IMR-90 (cell line): ENCODE measurements at regions not wholly inside any gene's neighbourhood (a gene's known extent, or its start where the extent isn't known, plus 50 kb on each side); places are given as distances from the start of the nearest gene placed in this dataset.

ENCODE experiments used
- ATAC-seq: fragments of 200-7000 bp; cut with Tn5 transposase; 2 replicates; pipeline ENCODE4 v1.9.1; 2020; ENCODE audit warnings: low read depth, mild to moderate bottlenecking, moderate library complexity
- BruUV-seq: library from RNA; stranded (reverse); fragments of 400-500 nt; replicated peaks from 2 replicates; lab custom pipeline; 2021; lab: Mats Ljungman, UMichigan
- CTCF ChIA-PET: fragments of 300-600 bp; formaldehyde crosslinking; extraction: SDS; loops from one replicate; lab custom pipeline; 2021; ENCODE audit warnings: antibody characterized with exemption; lab: Yijun Ruan, JAX
- POLR2A ChIA-PET: fragments of 300-600 bp; sonication (Branson Sonifier 250); formaldehyde crosslinking; loops from one replicate; lab custom pipeline; 2022; ENCODE audit warnings: antibody characterized with exemption; ENCODE audit not compliant: unreplicated experiment; lab: Charles Lee
- DNase-seq: peaks from one replicate; pipeline ENCODE4 v3.0.0; 2013
- H2AFZ ChIP-seq: replicated peaks from 2 replicates; pipeline ENCODE3; 2013; ENCODE audit warnings: low read length, mild to moderate bottlenecking; ENCODE audit not compliant: poor library complexity
- H2AK5ac ChIP-seq: 2 replicates; pipeline ENCODE4 v1.6.1; 2013; ENCODE audit warnings: low read depth, low read length, inconsistent platforms
- H2AK9ac ChIP-seq: replicated peaks from 2 replicates; pipeline ENCODE3; 2013; ENCODE audit warnings: mild to moderate bottlenecking, low read depth, low read length, moderate library complexity; ENCODE audit not compliant: poor library complexity
- H2BK120ac ChIP-seq: 2 replicates; pipeline ENCODE4 v1.6.1; 2013; ENCODE audit warnings: low read depth, low read length, inconsistent platforms
- H2BK15ac ChIP-seq: 3 replicates; pipeline ENCODE4 v1.6.1; 2013; ENCODE audit warnings: low read depth, low read length, inconsistent platforms
- H2BK20ac ChIP-seq: 2 replicates; pipeline ENCODE4 v1.6.1; 2013; ENCODE audit warnings: low read depth, mild to moderate bottlenecking, inconsistent platforms, low read length, moderate library complexity
- H2BK5ac ChIP-seq: 2 replicates; pipeline ENCODE4 v1.6.1; 2013; ENCODE audit warnings: mild to moderate bottlenecking, low read depth, low read length, inconsistent platforms; ENCODE audit not compliant: poor library complexity, severe bottlenecking
- H3K14ac ChIP-seq: replicated peaks from 2 replicates; pipeline ENCODE4 v1.6.1; 2013; ENCODE audit warnings: low read depth, low read length, inconsistent platforms
- H3K18ac ChIP-seq: 2 replicates; pipeline ENCODE4 v1.6.1; 2013; ENCODE audit warnings: low read depth, low read length, control low read depth
- H3K23ac ChIP-seq: 2 replicates; pipeline ENCODE4 v1.6.1; 2013; ENCODE audit warnings: low read depth, low read length, inconsistent platforms
- H3K27ac ChIP-seq: 2 replicates; pipeline ENCODE4 v1.5.1; 2013; ENCODE audit warnings: mild to moderate bottlenecking, control low read depth, low read length; ENCODE audit not compliant: insufficient read depth
- H3K27me3 ChIP-seq: 2 replicates; pipeline ENCODE4 v1.6.1; 2013; ENCODE audit warnings: low read length; ENCODE audit not compliant: control insufficient read depth, insufficient read depth
- H3K36me3 ChIP-seq: 2 replicates; pipeline ENCODE4 v1.6.1; 2013; ENCODE audit warnings: low read length, mixed read lengths; ENCODE audit not compliant: control insufficient read depth, insufficient read depth
- H3K4ac ChIP-seq: 2 replicates; pipeline ENCODE4 v1.6.1; 2013; ENCODE audit warnings: low read depth, low read length, inconsistent platforms
- H3K4me1 ChIP-seq: 2 replicates; pipeline ENCODE4 v1.6.1; 2013; ENCODE audit warnings: low read length, mixed read lengths; ENCODE audit not compliant: control insufficient read depth, insufficient read depth
- H3K4me2 ChIP-seq: 2 replicates; pipeline ENCODE4 v1.6.1; 2013; ENCODE audit warnings: low read depth, mild to moderate bottlenecking, control low read depth, low read length, moderate library complexity
- H3K4me3 ChIP-seq: 2 replicates; pipeline ENCODE4 v1.5.1; 2013; ENCODE audit warnings: low read depth, mild to moderate bottlenecking, control low read depth, low read length, moderate library complexity; ENCODE audit not compliant: insufficient read depth
- H3K56ac ChIP-seq: 2 replicates; pipeline ENCODE4 v1.6.1; 2013; ENCODE audit warnings: low read length, inconsistent platforms; ENCODE audit not compliant: insufficient read depth; ENCODE audit errors: extremely low read depth
- H3K79me1 ChIP-seq, 2 experiments: 2 replicates each; pipeline ENCODE4 v1.6.1; 2013; ENCODE audit warnings: low read length in 2 of 2, inconsistent platforms in 1 of 2, low read depth in 1 of 2
- H3K9ac ChIP-seq: 2 replicates; pipeline ENCODE4 v1.6.1; 2013; ENCODE audit warnings: low read depth, low read length, control low read depth
- H3K9me1 ChIP-seq: 2 replicates; pipeline ENCODE4 v1.6.1; 2013; ENCODE audit warnings: low read length, inconsistent platforms; ENCODE audit not compliant: insufficient read depth
- H3K9me3 ChIP-seq: 2 replicates; pipeline ENCODE4 v1.6.1; 2013; ENCODE audit warnings: low read length; ENCODE audit not compliant: control insufficient read depth, insufficient read depth
- H4K20me1 ChIP-seq: 2 replicates; pipeline ENCODE4 v1.6.1; 2013; ENCODE audit warnings: low read length, inconsistent platforms; ENCODE audit not compliant: insufficient read depth
- H4K5ac ChIP-seq: 2 replicates; pipeline ENCODE4 v1.6.1; 2013; ENCODE audit warnings: mild to moderate bottlenecking, low read depth, low read length, control low read depth
- H4K8ac ChIP-seq, 2 experiments: 2 replicates each; pipeline ENCODE4 v1.6.1; 2013; ENCODE audit warnings: low read depth in 2 of 2, low read length in 2 of 2, control low read depth in 1 of 2, inconsistent platforms in 1 of 2
- H4K91ac ChIP-seq: 2 replicates; pipeline ENCODE4 v1.6.1; 2013; ENCODE audit warnings: low read depth, low read length, inconsistent platforms; ENCODE audit not compliant: insufficient read depth
- BHLHE40 ChIP-seq: fragments of 150-350 bp; IDR thresholded peaks from 2 replicates; pipeline ENCODE4 v1.6.1; 2016; ENCODE audit warnings: mild to moderate bottlenecking, low read depth, low read length
- CHD1 ChIP-seq: IDR thresholded peaks from 2 replicates; pipeline ENCODE4 v1.6.1; 2012; ENCODE audit warnings: low read depth, low read length, improper control_type of control experiment
- FOS ChIP-seq: fragments of 150-350 bp; IDR thresholded peaks from 2 replicates; pipeline ENCODE4 v1.6.1; 2016; ENCODE audit warnings: low read depth, low read length
- MAFK ChIP-seq: IDR thresholded peaks from 2 replicates; pipeline ENCODE4 v1.6.1; 2012; ENCODE audit warnings: low read depth, low read length, improper control_type of control experiment
- NFE2L2 ChIP-seq: fragments of 150-350 bp; IDR thresholded peaks from 2 replicates; pipeline ENCODE4 v1.6.1; 2016; ENCODE audit warnings: low read depth, mild to moderate bottlenecking, low read length
- RCOR1 ChIP-seq: IDR thresholded peaks from 2 replicates; pipeline ENCODE4 v1.6.1; 2012; ENCODE audit warnings: mild to moderate bottlenecking, low read length, improper control_type of control experiment; ENCODE audit not compliant: insufficient replicate concordance
- RFX5 ChIP-seq: IDR thresholded peaks from 2 replicates; pipeline ENCODE4 v1.8.0; 2012; ENCODE audit warnings: low read depth, mild to moderate bottlenecking, low read length, moderate library complexity
- SMC3 ChIP-seq: fragments of 150-350 bp; IDR thresholded peaks from 2 replicates; pipeline ENCODE4 v1.6.1; 2016; ENCODE audit warnings: low read depth, mild to moderate bottlenecking, antibody characterized with exemption, low read length, moderate library complexity
- WGBS, 2 experiments: methylation state at CpG; one replicate each; pipeline versions ENCODE4 v1.1.5 to v1.1.7; 2013; ENCODE audit warnings: missing lambda C conversion rate in 2 of 2; ENCODE audit not compliant: insufficient read length in 1 of 2; ENCODE audit errors: extremely low coverage in 2 of 2; 5-methylcytosine and 5-hydroxymethylcytosine counted together
- dilution Hi-C: fragments of 300-500 bp; cut with HindIII; formaldehyde crosslinking; loops from one replicate; pipeline ENCODE4 v1.14.3; 2018; ENCODE audit warnings: low sequenced_read_pairs; ENCODE audit not compliant: unreplicated experiment
- in situ Hi-C: fragments of 300-500 bp; cut with MboI; formaldehyde crosslinking; loops from 3 replicates; pipeline ENCODE4 v1.14.3; 2019; ENCODE audit warnings: low sequenced_read_pairs, inconsistent platforms, mixed read lengths
- intact Hi-C: fragments of 100-400 bp; cut with micrococcal nuclease; formaldehyde crosslinking; loops from 2 replicates; pipeline ENCODE4 v1.10.0; 2022
- TF ChIP-seq, protein P1 (sequence below): fragments of 150-350 bp; IDR thresholded peaks from 2 replicates; pipeline ENCODE4 v1.6.1; 2017; ENCODE audit warnings: mild to moderate bottlenecking, antibody characterized with exemption, low read length, low read depth
- TF ChIP-seq, protein P2 (sequence below): conservative IDR thresholded peaks from 2 replicates; pipeline ENCODE4 v1.5.1; 2012; ENCODE audit warnings: mild to moderate bottlenecking, low read depth, low read length, improper control_type of control experiment

DNA sequence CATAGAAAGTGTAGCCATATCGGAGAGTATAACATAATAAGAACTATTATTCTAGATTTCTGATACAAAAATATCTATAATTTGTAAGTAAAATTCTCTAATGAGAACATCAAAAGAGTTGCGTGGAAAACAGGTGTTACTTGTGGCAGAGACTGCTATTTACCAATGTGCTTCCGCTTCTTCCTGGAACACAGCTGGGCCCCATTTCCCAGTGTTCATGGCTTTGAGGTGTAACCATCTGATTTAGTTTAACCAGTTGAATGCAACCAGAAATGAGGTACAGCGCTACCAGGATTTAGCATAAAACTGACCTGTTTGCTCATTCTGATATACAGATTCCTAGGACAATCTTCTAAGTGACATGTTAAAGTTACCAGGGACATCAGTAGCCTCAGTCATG, 1055.2 kb downstream of the IGSF11 start:
- no peak overlapping the region for H4K5ac ChIP-seq
- no peaks in the 10 kb centered on the region for H3K9me3 ChIP-seq
- H3K9ac ChIP-seq = no peak overlapping the region
- H2BK5ac ChIP-seq = no peak overlapping the region
- no peak overlapping the region for H2AK5ac ChIP-seq
- no peak overlapping the region for H3K4me2 ChIP-seq
- no peak overlapping the region for H2AFZ ChIP-seq
- H3K56ac ChIP-seq = no peak overlapping the region
- no peak overlapping the region for H3K23ac ChIP-seq
- H3K27me3 ChIP-seq = no peaks in the 10 kb centered on the region
- H2BK120ac ChIP-seq = no peak overlapping the region
- H3K18ac ChIP-seq = no peak overlapping the region
- intact Hi-C loops (no loop called here), dilution Hi-C loops (no loop called here), in situ Hi-C loops (loop anchor here (25.0 kb wide), 1 partner anchor 567 kb away; no protein-coding TSS in a partner anchor)
- no peak overlapping the region for H3K4me3 ChIP-seq
- BruUV-seq = no TSS peak
- H3K4ac ChIP-seq = no peak overlapping the region
- H3K79me1 ChIP-seq = no peaks in the 10 kb centered on the region; a peak in 1 of 4 replicates
- CTCF ChIA-PET = no interaction called here
- H4K8ac ChIP-seq = no peak overlapping the region
- no peaks in the 10 kb centered on the region for H4K20me1 ChIP-seq
- H3K36me3 ChIP-seq = no peaks in the 10 kb centered on the region
- no peak for TF ChIP-seq MAFK
- TF ChIP-seq, protein P1, sequence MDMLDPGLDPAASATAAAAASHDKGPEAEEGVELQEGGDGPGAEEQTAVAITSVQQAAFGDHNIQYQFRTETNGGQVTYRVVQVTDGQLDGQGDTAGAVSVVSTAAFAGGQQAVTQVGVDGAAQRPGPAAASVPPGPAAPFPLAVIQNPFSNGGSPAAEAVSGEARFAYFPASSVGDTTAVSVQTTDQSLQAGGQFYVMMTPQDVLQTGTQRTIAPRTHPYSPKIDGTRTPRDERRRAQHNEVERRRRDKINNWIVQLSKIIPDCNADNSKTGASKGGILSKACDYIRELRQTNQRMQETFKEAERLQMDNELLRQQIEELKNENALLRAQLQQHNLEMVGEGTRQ = no peak
- TF ChIP-seq NFE2L2 = no peak
- TF ChIP-seq, protein P2, sequence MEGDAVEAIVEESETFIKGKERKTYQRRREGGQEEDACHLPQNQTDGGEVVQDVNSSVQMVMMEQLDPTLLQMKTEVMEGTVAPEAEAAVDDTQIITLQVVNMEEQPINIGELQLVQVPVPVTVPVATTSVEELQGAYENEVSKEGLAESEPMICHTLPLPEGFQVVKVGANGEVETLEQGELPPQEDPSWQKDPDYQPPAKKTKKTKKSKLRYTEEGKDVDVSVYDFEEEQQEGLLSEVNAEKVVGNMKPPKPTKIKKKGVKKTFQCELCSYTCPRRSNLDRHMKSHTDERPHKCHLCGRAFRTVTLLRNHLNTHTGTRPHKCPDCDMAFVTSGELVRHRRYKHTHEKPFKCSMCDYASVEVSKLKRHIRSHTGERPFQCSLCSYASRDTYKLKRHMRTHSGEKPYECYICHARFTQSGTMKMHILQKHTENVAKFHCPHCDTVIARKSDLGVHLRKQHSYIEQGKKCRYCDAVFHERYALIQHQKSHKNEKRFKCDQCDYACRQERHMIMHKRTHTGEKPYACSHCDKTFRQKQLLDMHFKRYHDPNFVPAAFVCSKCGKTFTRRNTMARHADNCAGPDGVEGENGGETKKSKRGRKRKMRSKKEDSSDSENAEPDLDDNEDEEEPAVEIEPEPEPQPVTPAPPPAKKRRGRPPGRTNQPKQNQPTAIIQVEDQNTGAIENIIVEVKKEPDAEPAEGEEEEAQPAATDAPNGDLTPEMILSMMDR = no peak
- no peak for TF ChIP-seq BHLHE40
- TF ChIP-seq FOS = no peak
- no peak for TF ChIP-seq RCOR1
- TF ChIP-seq SMC3 = no peak
- TF ChIP-seq RFX5 = no peak
- no peak for TF ChIP-seq CHD1
- H4K91ac ChIP-seq = no peak overlapping the region
- ATAC-seq (no peak), DNase-seq (no peak)
- POLR2A ChIA-PET = no interaction called here
- H3K14ac ChIP-seq = no peak overlapping the region
- peaks cover 2% of the 10 kb centered on the region; the same call in 1 of the 2 replicates for H3K4me1 ChIP-seq
- H2BK20ac ChIP-seq = no peak overlapping the region
- H2BK15ac ChIP-seq = no peak overlapping the region
- H3K9me1 ChIP-seq = no peaks in the 10 kb centered on the region
- 90% methylated on average over 2 of the region's 4 CpGs; no CpG with 5 or more reads in 1 of the 2 experiments for WGBS, 2 experiments
- H2AK9ac ChIP-seq = no peak overlapping the region
- no peak overlapping the region for H3K27ac ChIP-seq
